BLaER1 (cell line): ENCODE measurements at regions not wholly inside any gene's neighbourhood (a gene's known extent, or its start where the extent isn't known, plus 50 kb on each side); places are given as distances from the start of the nearest gene placed in this dataset.

Experiments used
- H3K27ac ChIP-seq: shearing (Covaris generic); formaldehyde crosslinking; 2 replicates; pipeline ENCODE4 v1.8.1; 2022
- H3K27me3 ChIP-seq: shearing (Covaris generic); formaldehyde crosslinking; 2 replicates; pipeline ENCODE4 v1.8.1; 2022
- H3K36me3 ChIP-seq: shearing (Covaris generic); formaldehyde crosslinking; 2 replicates; pipeline ENCODE4 v1.8.1; 2022
- H3K4me1 ChIP-seq: shearing (Covaris generic); formaldehyde crosslinking; 2 replicates; pipeline ENCODE4 v1.8.1; 2022
- H3K4me2 ChIP-seq: shearing (Covaris generic); formaldehyde crosslinking; 2 replicates; pipeline ENCODE4 v1.8.1; 2022
- H3K4me3 ChIP-seq: shearing (Covaris generic); formaldehyde crosslinking; 2 replicates; pipeline ENCODE4 v1.8.1; 2022
- H3K9ac ChIP-seq: shearing (Covaris generic); formaldehyde crosslinking; 2 replicates; pipeline ENCODE4 v1.8.1; 2022
- H3K9me3 ChIP-seq: shearing (Covaris generic); formaldehyde crosslinking; 2 replicates; pipeline ENCODE4 v1.8.1; 2022
- H4K20me1 ChIP-seq: shearing (Covaris generic); formaldehyde crosslinking; 2 replicates; pipeline ENCODE4 v1.8.1; 2022
- Cebpa-rat ChIP-seq: shearing (Covaris generic); IDR thresholded peaks from 2 replicates; pipeline ENCODE4 v1.8.1; 2022

GRCh38 chr18:55748227-55748738 lies 160.3 kb upstream of the TCF4 start:
- no peak overlapping the region for H3K27ac ChIP-seq
- no peaks in the 10 kb centered on the region for H3K4me1 ChIP-seq
- no peak overlapping the region for H3K9ac ChIP-seq
- no peaks in the 10 kb centered on the region for H3K27me3 ChIP-seq
- H3K9me3 ChIP-seq, result no peaks in the 10 kb centered on the region
- H3K36me3 ChIP-seq, result no peaks in the 10 kb centered on the region
- no peak overlapping the region for H3K4me3 ChIP-seq
- no peak for TF ChIP-seq Cebpa-rat
- H4K20me1 ChIP-seq, result no peaks in the 10 kb centered on the region
- H3K4me2 ChIP-seq, result no peak overlapping the region

DNA sequence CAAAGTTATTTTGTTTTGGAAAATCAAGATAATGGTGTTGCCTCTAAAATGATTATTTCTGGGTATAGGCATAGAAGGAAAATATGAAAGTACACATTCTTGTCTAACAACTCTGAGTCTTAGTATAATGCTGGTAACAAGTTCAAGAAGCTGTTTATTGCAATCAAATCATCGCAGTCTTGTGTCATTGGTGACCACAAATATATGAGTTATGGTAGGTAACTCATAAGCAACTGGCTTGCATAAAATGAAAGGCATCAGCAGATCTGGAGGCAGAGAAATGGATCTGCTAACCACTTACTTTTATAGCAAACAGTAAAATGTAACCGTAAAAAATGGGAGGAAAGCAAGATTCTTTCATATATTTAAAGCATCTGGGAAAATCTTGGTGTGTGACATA lies 156.2 kb upstream of the TCF4 start:
- Histone ChIP-seq H3K27me3 (no peaks in the 10 kb centered on the region), H3K4me1 (no peaks in the 10 kb centered on the region), H4K20me1 (no peaks in the 10 kb centered on the region), H3K4me2 (no peak overlapping the region), H3K36me3 (no peaks in the 10 kb centered on the region), H3K27ac (no peak overlapping the region), H3K9me3 (no peaks in the 10 kb centered on the region), H3K4me3 (no peak overlapping the region), H3K9ac (no peak overlapping the region)
- TF ChIP-seq Cebpa-rat, result no peak

DNA sequence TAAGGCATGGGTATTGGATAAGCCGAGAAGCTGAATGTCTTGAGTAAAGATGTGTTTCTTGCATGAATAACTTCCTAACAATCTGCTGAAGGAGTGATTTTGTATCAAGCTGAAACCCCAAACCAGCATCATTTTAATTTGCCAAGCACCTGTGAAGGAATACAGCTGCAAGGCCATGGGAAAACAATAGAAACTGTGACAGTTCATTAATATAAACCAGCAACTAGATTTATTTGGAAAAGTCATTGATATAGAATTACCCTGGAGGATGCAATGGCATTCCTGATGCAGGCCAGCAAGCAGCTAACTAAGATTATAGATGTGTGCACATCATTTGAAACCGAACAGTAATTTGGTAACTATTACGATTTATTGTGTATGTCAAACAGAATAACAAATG lies 155.7 kb upstream of the TCF4 start:
- no peak overlapping the region for H3K9ac ChIP-seq
- H3K27me3 ChIP-seq, result no peaks in the 10 kb centered on the region
- no peak overlapping the region for H3K4me3 ChIP-seq
- H4K20me1 ChIP-seq, result no peaks in the 10 kb centered on the region
- H3K27ac ChIP-seq, result no peak overlapping the region
- H3K4me1 ChIP-seq, result no peaks in the 10 kb centered on the region
- H3K9me3 ChIP-seq, result no peaks in the 10 kb centered on the region
- no peak overlapping the region for H3K4me2 ChIP-seq
- no peaks in the 10 kb centered on the region for H3K36me3 ChIP-seq
- TF ChIP-seq Cebpa-rat, result no peak

- Histone ChIP-seq H3K27me3 (no peaks in the 10 kb centered on the region), H3K36me3 (no peaks in the 10 kb centered on the region), H4K20me1 (no peaks in the 10 kb centered on the region), H3K4me3 (no peak overlapping the region), H3K4me1 (no peaks in the 10 kb centered on the region), H3K27ac (no peak overlapping the region), H3K4me2 (no peak overlapping the region), H3K9me3 (no peaks in the 10 kb centered on the region), H3K9ac (no peak overlapping the region)
- no peak for TF ChIP-seq Cebpa-rat
These were observed 155.1 kb upstream of the TCF4 start for GRCh38 chr18:55743133-55743532.

- Histone ChIP-seq H3K27ac (no peak overlapping the region), H3K4me3 (no peak overlapping the region), H3K4me2 (no peak overlapping the region), H3K27me3 (no peaks in the 10 kb centered on the region), H3K4me1 (no peaks in the 10 kb centered on the region), H3K9me3 (peaks cover 2% of the 10 kb centered on the region; the same call in 1 of the 2 replicates), H3K36me3 (no peaks in the 10 kb centered on the region), H4K20me1 (no peaks in the 10 kb centered on the region), H3K9ac (no peak overlapping the region)
- no peak for TF ChIP-seq Cebpa-rat
These were observed 151.5 kb upstream of the TCF4 start for GRCh38 chr18:55739488-55739887.

DNA sequence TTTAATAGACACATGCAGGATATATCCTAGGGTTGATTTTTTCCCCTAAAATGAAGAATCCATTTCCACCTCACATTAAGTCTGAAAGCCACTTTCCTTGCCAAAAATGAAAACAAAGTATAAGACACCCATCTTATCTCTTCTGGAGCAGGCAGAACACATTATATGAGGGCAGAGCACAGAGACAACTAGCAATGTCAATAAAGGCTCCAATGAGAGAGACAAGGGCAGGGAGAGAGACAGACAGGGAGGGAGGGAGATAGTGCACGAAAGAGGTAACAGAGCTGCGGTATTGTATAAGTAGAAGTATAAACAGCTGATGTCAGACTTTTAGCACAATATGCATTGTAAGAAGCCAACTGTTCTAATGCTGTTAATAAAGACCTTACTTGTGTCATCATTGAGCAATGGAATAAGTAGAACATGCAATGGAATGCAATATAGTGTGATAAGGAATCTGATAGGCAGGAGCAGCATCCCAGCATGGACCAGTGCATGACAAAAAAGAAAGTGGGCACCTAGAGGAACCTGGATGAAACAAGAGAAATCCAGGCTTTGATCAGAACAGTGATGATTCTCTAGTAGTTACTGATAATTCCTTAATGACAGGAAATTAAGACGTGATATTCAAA lies 150.6 kb upstream of the TCF4 start:
- Histone ChIP-seq H3K36me3 (no peaks in the 10 kb centered on the region), H3K4me3 (no peak overlapping the region), H3K4me2 (no peak overlapping the region), H3K9ac (no peak overlapping the region), H3K27me3 (no peaks in the 10 kb centered on the region), H3K4me1 (no peaks in the 10 kb centered on the region), H4K20me1 (no peaks in the 10 kb centered on the region), H3K9me3 (peaks cover 9% of the 10 kb centered on the region), H3K27ac (no peak overlapping the region)
- TF ChIP-seq Cebpa-rat, result no peak

DNA sequence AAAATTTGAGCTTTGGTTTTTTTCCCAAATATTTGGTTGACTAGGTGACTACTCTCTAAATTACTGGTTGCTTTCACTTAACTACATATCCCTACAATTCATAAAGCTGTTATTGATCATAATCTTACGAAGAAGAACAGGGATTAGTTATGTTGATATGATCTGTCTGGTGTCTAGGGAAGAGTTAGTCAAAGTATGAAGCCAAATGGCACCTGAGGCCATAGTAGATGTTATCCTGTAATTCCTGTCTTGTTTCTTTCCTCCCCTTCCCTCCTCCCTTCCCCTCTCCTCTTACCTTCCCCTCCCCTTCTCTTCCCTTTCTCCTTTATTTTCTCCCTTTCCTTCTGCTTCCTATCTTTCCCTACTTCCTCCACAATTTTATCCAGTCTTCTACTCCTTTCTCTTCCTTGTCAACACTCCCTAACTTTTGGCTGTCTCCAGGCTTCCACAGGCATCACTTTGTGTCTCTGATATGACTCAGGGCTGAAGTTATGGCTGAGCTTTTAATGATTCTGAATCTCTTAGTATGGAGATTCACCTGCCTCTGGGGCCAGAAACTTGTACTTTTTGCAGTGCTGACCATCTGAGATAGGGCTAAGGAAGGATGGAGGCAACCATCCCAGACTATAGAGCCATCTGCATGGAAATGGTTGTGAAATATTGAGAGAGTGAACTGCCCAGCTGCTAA lies 149.9 kb upstream of the TCF4 start:
- H3K4me2 ChIP-seq, result no peak overlapping the region
- H3K4me3 ChIP-seq, result no peak overlapping the region
- no peak for TF ChIP-seq Cebpa-rat
- H3K27ac ChIP-seq, result no peak overlapping the region
- no peaks in the 10 kb centered on the region for H3K4me1 ChIP-seq
- no peak overlapping the region for H3K9ac ChIP-seq
- no peaks in the 10 kb centered on the region for H3K27me3 ChIP-seq
- H3K36me3 ChIP-seq, result no peaks in the 10 kb centered on the region
- peaks cover 16% of the 10 kb centered on the region for H3K9me3 ChIP-seq
- H4K20me1 ChIP-seq, result no peaks in the 10 kb centered on the region

DNA sequence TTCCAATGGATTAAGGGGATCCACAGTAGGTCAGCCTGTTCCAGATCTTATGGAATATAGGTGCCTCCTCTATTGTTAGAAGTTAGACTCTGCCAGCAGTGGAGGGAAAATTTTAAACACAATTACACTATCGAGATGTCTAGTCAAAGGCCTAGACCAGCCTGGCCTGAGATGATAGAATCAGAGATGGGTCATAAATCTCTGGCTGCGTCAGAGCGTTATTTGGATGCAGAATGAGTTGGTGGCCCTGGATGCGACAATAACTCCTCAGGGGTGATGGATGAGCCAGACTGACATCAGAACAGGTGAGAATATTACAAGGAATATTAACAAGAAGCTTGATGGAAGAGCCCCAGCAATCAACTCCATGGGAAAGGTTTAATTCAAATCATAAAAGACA lies 149.3 kb upstream of the TCF4 start:
- H3K27ac ChIP-seq, result no peak overlapping the region
- TF ChIP-seq Cebpa-rat, result no peak
- H3K4me2 ChIP-seq, result no peak overlapping the region
- peaks cover 5% of the 10 kb centered on the region for H3K4me1 ChIP-seq
- peaks cover 18% of the 10 kb centered on the region for H3K9me3 ChIP-seq
- H3K9ac ChIP-seq, result no peak overlapping the region
- H3K27me3 ChIP-seq, result no peaks in the 10 kb centered on the region
- H3K36me3 ChIP-seq, result no peaks in the 10 kb centered on the region
- H3K4me3 ChIP-seq, result no peak overlapping the region
- H4K20me1 ChIP-seq, result no peaks in the 10 kb centered on the region

DNA sequence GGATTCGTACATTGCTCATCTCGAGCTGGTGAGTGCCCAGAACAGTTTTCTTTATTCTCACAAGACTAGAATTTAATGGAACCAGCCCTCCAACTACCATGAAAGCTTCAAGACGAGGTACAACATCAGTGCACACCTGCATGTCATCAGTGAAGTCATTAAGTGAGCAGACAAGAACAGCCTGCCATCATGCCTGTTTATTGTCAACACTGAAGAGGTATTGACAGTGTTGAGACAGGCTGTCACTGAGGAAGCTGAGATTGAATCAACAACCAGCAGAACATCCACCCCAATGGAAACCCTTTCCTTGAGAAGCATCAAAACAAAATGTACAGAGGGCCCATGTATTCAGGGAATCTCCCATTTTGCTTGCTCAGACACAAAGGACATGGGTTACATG lies 148.0 kb upstream of the TCF4 start:
- Histone ChIP-seq H3K4me2 (no peak overlapping the region), H3K9ac (no peak overlapping the region), H4K20me1 (no peaks in the 10 kb centered on the region), H3K9me3 (peaks cover 18% of the 10 kb centered on the region), H3K36me3 (no peaks in the 10 kb centered on the region), H3K27ac (no peak overlapping the region), H3K4me1 (peaks cover 12% of the 10 kb centered on the region), H3K27me3 (no peaks in the 10 kb centered on the region), H3K4me3 (no peak overlapping the region)
- no peak for TF ChIP-seq Cebpa-rat

DNA sequence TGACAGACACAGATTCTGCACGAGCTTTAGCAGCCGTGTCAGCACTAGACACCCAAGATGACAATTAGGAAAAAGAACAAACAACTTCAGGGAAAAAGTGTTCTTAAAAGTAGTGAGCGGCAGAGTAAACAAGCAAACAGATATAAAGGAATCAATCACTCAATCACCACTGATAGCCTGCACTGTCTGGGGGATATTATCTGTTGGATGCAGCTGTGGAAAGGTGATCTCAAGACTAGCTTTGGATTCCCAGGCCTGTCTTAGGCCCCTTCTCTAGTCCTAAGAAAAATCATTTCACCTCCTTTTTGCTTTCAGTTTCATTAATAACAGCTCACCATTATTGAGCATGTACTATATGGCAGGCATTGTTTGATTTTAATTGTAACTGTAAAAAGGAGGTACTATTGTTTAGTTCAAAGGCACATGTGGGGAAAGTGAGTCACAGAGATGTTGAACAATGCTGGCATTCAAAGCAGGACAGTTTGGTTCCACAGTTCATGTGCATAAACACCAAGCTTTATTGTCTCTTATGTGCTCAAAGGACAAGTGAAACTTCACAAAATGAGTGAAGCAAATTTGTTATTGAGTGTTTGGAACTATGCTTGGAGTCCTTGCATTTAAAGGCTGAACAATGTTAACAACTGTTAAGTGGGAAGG lies 147.3 kb upstream of the TCF4 start:
- Histone ChIP-seq H3K36me3 (no peaks in the 10 kb centered on the region), H3K4me1 (peaks cover 12% of the 10 kb centered on the region), H3K27ac (no peak overlapping the region), H3K9me3 (peaks cover 18% of the 10 kb centered on the region), H3K9ac (no peak overlapping the region), H3K4me2 (no peak overlapping the region), H3K4me3 (no peak overlapping the region), H3K27me3 (no peaks in the 10 kb centered on the region), H4K20me1 (no peaks in the 10 kb centered on the region)
- no peak for TF ChIP-seq Cebpa-rat
